Upper lobe of right lung (tissue), 1 donor: ENCODE measurements at regions not wholly inside any gene's neighbourhood (a gene's known extent, or its start where the extent isn't known, plus 50 kb on each side); places are given as distances from the start of the nearest gene placed in this dataset.
A peak's percentile ranks its signal among the peaks of the same experiment; 100 is the strongest.

Source experiments
- ATAC-seq: fragments of 200-7000 bp; cut with Tn5 transposase; one replicate; pipeline ENCODE4 v1.9.1; 2020; ENCODE audit warnings: mild to moderate bottlenecking, moderate library complexity
- DNase-seq: peaks from one replicate; pipeline ENCODE4 v3.0.0-alpha.2; 2020
- H3K27ac ChIP-seq: fragments of 200-600 bp; one replicate; pipeline ENCODE4 v1.8.0; 2022
- H3K27me3 ChIP-seq: fragments of 200-600 bp; one replicate; pipeline ENCODE4 v1.8.0; 2022; ENCODE audit warnings: mild to moderate bottlenecking
- H3K36me3 ChIP-seq: fragments of 200-600 bp; one replicate; pipeline ENCODE4 v1.8.0; 2022
- H3K4me1 ChIP-seq: fragments of 200-600 bp; one replicate; pipeline ENCODE4 v1.8.0; 2022
- H3K4me3 ChIP-seq: fragments of 200-600 bp; one replicate; pipeline ENCODE4 v1.8.0; 2022; ENCODE audit warnings: mild to moderate bottlenecking
- H3K9me3 ChIP-seq: fragments of 200-600 bp; one replicate; pipeline ENCODE4 v1.8.0; 2022
- CTCF ChIP-seq: fragments of 200-600 bp; IDR thresholded peaks from one replicate; pipeline ENCODE4 v1.8.0; 2022; ENCODE audit warnings: antibody characterized with exemption
- intact Hi-C: fragments of 100-400 bp; cut with DNase I; formaldehyde crosslinking; loops from one replicate; pipeline ENCODE4 v1.11.0; 2022
- donor health status: DM: no; HTN: yes; CAD: no; lungs with severe emphysema.

DNA sequence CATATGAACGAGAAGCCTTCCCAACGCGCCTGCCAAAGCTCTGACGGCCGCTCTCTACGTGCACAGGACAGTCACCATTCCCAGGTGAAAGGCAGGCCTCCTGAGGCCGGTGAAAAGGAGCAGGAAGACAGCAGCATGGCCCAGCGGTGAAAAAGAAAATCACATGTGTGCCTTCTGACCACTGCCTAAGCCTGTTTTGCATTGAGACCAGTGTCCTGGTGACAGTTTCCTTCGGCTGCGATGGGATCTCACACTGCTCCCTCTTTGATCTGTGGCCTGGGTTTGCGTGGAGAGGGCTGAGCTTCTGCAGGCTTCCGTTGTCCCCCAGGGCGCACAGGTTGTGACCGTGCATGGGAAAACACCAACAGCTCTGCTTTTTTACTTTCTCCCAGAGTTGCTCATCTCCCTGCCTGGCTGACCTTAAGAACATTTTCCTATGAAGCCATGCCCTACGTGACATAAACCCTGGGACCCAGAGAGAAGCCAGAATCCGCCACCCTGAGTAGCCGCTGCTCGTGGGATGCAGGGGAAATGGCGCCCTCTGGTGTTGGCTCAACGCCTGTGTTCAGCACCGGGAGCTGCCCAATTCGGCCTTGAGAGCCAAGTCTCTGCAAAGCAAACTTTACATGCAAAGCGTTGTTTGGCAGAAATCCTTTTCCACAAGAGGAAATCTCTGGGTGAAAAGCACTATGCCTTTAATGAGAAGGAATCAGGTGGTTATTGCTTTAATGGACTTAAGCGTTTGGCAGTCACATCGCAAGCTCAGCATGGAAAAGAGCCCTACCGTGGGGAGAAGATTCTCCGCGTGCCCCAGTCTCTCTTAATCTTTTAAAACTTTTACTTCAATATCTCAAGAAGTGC lies 112.2 kb upstream of the GPR12 start:
- Histone ChIP-seq H3K36me3 (no peaks in the 10 kb centered on the region), H3K4me3 (no peak overlapping the region), H3K27me3 (no peaks in the 10 kb centered on the region), H3K4me1 (no peaks in the 10 kb centered on the region), H3K27ac (no peak overlapping the region), H3K9me3 (no peaks in the 10 kb centered on the region)
- peak; percentile 57 for TF ChIP-seq CTCF
- intact Hi-C loops = no loop called here
- peak; percentile 58 for ATAC-seq
- DNase-seq = no peak

DNA sequence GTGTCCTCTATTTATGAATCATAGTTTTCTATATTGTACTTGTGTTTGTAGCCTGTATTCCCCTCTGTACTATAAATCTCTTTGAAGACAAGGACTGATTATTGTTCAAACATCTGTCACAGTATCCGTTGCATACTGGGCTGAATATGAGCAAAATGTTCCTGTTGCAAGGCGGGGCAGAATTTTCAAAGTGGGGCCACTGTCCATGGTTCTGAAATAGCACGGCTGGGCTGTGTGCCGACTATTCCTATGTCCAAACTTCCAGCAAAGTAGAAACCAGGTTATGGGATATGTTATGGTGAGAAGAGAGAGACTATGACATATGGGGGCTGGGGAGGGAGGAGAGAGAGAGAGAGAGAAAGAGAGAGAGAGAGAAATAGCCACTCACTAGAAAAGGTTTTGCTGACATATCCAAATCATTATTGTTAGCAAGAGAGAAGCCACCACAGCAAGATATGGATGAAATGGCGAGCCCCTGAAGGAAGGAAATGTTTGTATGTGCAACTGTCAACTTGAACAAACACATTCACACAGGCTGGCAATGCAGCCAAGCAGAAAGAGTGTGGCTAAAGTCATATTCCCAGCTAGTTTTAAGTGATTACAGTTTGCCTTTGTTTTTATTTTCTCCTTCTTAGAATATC lies 107.0 kb upstream of the GPR12 start:
- Histone ChIP-seq H3K27ac (no peak overlapping the region), H3K36me3 (no peaks in the 10 kb centered on the region), H3K4me3 (no peak overlapping the region), H3K27me3 (peaks cover 5% of the 10 kb centered on the region), H3K9me3 (no peaks in the 10 kb centered on the region), H3K4me1 (no peaks in the 10 kb centered on the region)
- intact Hi-C loops = no loop called here
- ATAC-seq = peak; percentile 41
- no peak for TF ChIP-seq CTCF
- DNase-seq = no peak

- Histone ChIP-seq H3K4me1 (no peaks in the 10 kb centered on the region), H3K9me3 (no peaks in the 10 kb centered on the region), H3K36me3 (no peaks in the 10 kb centered on the region), H3K4me3 (no peak overlapping the region), H3K27me3 (peaks cover 5% of the 10 kb centered on the region), H3K27ac (no peak overlapping the region)
- no peak for TF ChIP-seq CTCF
- ATAC-seq (no peak), DNase-seq (no peak)
- intact Hi-C loops = no loop called here
Measured at GRCh38 chr13:26864576-26864975, 104.0 kb upstream of the GPR12 start.

DNA sequence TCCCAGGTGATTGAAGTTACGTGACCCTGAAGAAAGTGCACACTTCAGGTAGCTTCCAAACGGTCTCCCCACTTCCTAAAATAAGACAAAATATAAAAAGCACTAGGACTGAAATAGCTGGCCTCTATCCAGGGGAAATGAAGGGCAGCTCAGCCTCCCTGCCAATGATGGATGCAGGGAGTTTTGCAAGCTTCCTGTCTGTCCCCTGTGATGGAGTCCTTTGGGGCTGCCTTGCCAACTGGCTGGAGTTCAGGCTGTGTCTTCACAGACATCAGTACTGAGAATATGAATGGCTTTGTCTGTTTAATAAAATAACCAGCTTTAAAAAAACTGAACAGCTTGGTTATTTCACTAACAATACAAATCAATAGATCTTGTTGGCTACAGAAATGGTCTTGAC lies 101.4 kb upstream of the GPR12 start:
- no peaks in the 10 kb centered on the region for H3K9me3 ChIP-seq
- DNase-seq (no peak), ATAC-seq (no peak)
- no peak for TF ChIP-seq CTCF
- no peak overlapping the region for H3K27ac ChIP-seq
- no peaks in the 10 kb centered on the region for H3K36me3 ChIP-seq
- intact Hi-C loops = no loop called here
- H3K4me1 ChIP-seq = no peaks in the 10 kb centered on the region
- H3K27me3 ChIP-seq = peaks cover 16% of the 10 kb centered on the region
- H3K4me3 ChIP-seq = no peak overlapping the region

GRCh38 chr13:26855921-26856320 lies 95.3 kb upstream of the GPR12 start:
- H3K27me3 ChIP-seq = peaks cover 20% of the 10 kb centered on the region
- no peaks in the 10 kb centered on the region for H3K36me3 ChIP-seq
- H3K27ac ChIP-seq = no peak overlapping the region
- intact Hi-C loops = no loop called here
- H3K4me1 ChIP-seq = no peaks in the 10 kb centered on the region
- no peak for TF ChIP-seq CTCF
- H3K9me3 ChIP-seq = no peaks in the 10 kb centered on the region
- ATAC-seq = no peak
- DNase-seq = no peak
- no peak overlapping the region for H3K4me3 ChIP-seq
